Esophagus muscularis mucosa (tissue), 4 donors: ENCODE measurements at regions not wholly inside any gene's neighbourhood (a gene's known extent, or its start where the extent isn't known, plus 50 kb on each side); places are given as distances from the start of the nearest gene placed in this dataset.
A peak's percentile ranks its signal among the peaks of the same experiment; 100 is the strongest.
"Not testable (repeated sequence)": the region's sequence is repeated elsewhere in the genome, so short reads cannot be mapped to it uniquely, and the experiment has no call there.

ENCODE experiments used
- DNase-seq: peaks from one replicate; pipeline ENCODE4 v3.0.0-alpha.2; 2017; ENCODE audit errors: extremely low spot score
- H3K27ac ChIP-seq, 4 donors: fragments of 200-600 bp; sonication (generic); replicated peaks in 1 of 4; 1 replicate in 3 of 4; 2 replicates in 1 of 4; pipeline ENCODE4 v1.5.1; 2016 to 2019; ENCODE audit warnings: mild to moderate bottlenecking in 1 of 4
- H3K27me3 ChIP-seq, 4 donors: fragments of 200-600 bp; sonication (generic); one replicate each; pipeline versions ENCODE4 v1.5.1 to v1.6.0; 2016 to 2019
- H3K36me3 ChIP-seq, 4 donors: fragments of 200-600 bp; sonication (generic); one replicate each; pipeline ENCODE4 v1.5.1; 2016 to 2019
- H3K4me1 ChIP-seq, 4 donors: fragments of 200-600 bp; sonication (generic); one replicate each; pipeline ENCODE4 v1.5.1; 2016 to 2019
- H3K4me3 ChIP-seq, 4 donors: fragments of 200-600 bp; sonication (generic); 1 replicate in 2 of 4; 2 replicates in 2 of 4; pipeline ENCODE4 v1.5.1; 2016 to 2019; ENCODE audit warnings: mild to moderate bottlenecking in 4 of 4, moderate library complexity in 1 of 4
- H3K9me3 ChIP-seq, 4 donors: fragments of 200-600 bp; sonication (generic); 1 replicate in 3 of 4; 2 replicates in 1 of 4; pipeline ENCODE4 v1.5.1; 2016 to 2019
- EP300 ChIP-seq: sonication (generic); formaldehyde crosslinking; IDR thresholded peaks from one replicate; pipeline ENCODE4 v1.6.1; 2017; ENCODE audit warnings: antibody characterized with exemption
- POLR2A ChIP-seq: fragments of 450-650 bp; IDR thresholded peaks from one replicate; pipeline ENCODE4 v1.6.1; 2017; ENCODE audit warnings: antibody characterized with exemption, moderate library complexity, mild to moderate bottlenecking, low read depth
- POLR2AphosphoS5 ChIP-seq, 2 donors: sonication (generic); formaldehyde crosslinking; IDR thresholded peaks; one replicate each; pipeline ENCODE4 v1.6.1; 2017; ENCODE audit warnings: antibody characterized with exemption in 2 of 2
- WGBS: methylation state at CpG from one replicate; pipeline ENCODE4 v1.1.5; 2018; 5-methylcytosine and 5-hydroxymethylcytosine counted together
- intact Hi-C: fragments of 100-400 bp; cut with DNase I; formaldehyde crosslinking; loops from one replicate; pipeline ENCODE4 v1.15.1; 2023
- TF ChIP-seq, protein P1 (sequence below), 3 experiments: fragments of 200-600 bp in 2 of 3; fragments of 450-650 bp in 1 of 3; sonication (generic) in 2 of 3; IDR thresholded peaks; one replicate each; pipeline ENCODE4 v1.5.1; 2017 to 2019; ENCODE audit warnings: antibody characterized with exemption in 3 of 3, mild to moderate bottlenecking in 2 of 3, moderate library complexity in 1 of 3

DNA sequence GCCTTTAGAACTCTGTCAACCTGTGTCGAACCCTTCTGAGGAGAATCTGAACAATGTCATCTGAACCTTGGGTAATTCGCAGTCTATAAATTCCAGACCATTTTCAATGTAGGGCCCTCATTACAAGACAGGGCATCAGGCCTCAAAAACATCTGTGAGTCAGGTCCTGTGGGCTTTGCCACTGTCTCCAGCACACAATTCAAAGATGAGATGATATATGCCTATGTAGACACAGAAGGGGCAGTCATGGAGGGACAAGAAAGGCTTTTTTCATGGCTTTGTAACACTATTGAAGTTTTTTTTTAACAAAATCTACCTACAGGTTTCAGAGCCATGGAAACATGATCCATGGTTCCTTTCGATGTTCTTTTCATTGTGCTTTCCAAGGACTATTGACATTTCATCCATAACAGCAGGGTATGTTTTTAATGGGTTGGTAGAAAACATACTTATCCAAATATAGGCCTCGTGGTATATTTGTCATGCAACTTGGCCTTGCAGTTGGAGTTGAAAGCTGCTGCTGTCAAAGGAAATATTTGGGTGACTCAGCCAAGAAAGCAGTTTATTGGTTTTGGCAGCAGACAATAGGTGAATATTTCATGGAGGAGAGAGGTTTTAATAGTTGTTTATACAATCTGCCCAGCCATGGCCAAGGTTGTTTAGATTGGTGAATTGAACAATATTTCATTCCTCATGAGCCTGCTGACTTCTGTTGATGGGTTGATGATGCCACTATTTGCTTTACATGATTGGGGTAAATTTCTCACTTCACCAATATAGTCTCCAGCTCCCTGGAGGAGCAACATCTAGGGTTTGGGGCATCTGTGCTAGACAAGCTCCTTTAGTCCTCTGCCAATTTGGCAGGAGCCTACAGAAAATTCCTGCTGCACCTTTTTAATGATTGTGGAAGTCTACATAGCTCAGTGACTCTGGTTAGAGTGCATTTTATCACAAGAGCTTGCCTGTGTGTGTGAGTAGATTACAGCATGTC lies 158.4 kb upstream of the TMEM72 start:
- Histone ChIP-seq H3K27me3 (no peaks in the 10 kb centered on the region), H3K9me3 (peaks cover 0 to 5% (median 0%) of the 10 kb centered on the region in 4 donors), H3K4me3 (no peak overlapping the region), H3K27ac (no peak overlapping the region), H3K4me1 (peaks cover 0 to 16% (median 14%) of the 10 kb centered on the region in 4 donors), H3K36me3 (no peaks in the 10 kb centered on the region)
- TF ChIP-seq, protein P1, sequence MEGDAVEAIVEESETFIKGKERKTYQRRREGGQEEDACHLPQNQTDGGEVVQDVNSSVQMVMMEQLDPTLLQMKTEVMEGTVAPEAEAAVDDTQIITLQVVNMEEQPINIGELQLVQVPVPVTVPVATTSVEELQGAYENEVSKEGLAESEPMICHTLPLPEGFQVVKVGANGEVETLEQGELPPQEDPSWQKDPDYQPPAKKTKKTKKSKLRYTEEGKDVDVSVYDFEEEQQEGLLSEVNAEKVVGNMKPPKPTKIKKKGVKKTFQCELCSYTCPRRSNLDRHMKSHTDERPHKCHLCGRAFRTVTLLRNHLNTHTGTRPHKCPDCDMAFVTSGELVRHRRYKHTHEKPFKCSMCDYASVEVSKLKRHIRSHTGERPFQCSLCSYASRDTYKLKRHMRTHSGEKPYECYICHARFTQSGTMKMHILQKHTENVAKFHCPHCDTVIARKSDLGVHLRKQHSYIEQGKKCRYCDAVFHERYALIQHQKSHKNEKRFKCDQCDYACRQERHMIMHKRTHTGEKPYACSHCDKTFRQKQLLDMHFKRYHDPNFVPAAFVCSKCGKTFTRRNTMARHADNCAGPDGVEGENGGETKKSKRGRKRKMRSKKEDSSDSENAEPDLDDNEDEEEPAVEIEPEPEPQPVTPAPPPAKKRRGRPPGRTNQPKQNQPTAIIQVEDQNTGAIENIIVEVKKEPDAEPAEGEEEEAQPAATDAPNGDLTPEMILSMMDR (IDR thresholded peaks at IDR 0.05): no peak
- no peak for TF ChIP-seq EP300
- TF ChIP-seq POLR2A: no peak
- TF ChIP-seq POLR2AphosphoS5 (IDR thresholded peaks at IDR 0.05): no peak
- 64% methylated on average over 4 of the region's 4 CpGs for WGBS
- DNase-seq: no peak
- intact Hi-C loops: no loop called here

DNA sequence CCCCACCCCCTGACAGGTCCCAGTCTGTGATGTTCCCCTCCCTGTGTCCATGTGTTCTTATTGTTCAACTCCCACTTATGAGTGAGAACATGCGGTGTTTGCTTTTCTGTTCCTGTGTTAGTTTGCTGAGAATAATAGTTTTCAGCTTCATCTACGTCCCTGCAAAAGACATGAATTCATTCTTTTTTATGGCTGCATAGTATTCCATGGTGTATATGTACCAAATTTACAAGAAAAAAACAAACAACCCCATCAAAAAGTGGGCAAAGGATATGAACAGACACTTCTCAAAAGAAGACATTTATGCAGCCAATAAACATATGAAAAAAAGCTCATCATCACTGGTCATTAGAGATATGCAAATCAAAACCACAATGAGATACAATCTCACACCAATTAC lies 156.8 kb upstream of the TMEM72 start:
- peaks cover 0 to 16% (median 14%) of the 10 kb centered on the region in 4 donors for H3K4me1 ChIP-seq
- DNase-seq, intact Hi-C loops, H3K36me3 ChIP-seq, H3K27ac ChIP-seq, H3K27me3 ChIP-seq, H3K4me3 ChIP-seq, H3K9me3 ChIP-seq: not testable (repeated sequence)
- WGBS: 95% methylated on average over 2 of the region's 2 CpGs

DNA sequence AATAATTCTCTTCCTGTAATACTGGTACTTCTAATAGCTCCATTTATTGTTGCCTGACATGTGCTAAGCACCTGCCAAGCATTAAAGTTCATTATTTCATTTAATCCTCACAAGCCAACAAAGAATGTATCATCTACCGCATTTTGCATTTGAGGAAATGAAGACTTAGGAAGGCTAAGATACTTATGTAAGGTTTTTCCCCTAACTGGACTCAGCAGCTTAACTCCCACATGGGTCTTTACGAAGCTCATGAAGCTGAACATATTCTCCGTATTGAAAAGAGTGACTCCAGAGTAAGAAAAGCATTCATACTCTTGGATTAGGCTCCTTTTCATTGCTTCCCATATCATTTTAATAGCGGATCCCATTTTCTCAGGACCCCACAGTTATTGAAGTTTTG lies 155.7 kb upstream of the TMEM72 start:
- peaks cover 0 to 16% (median 14%) of the 10 kb centered on the region in 4 donors for H3K4me1 ChIP-seq
- WGBS: 83% methylated on average over 4 of the region's 4 CpGs
- no peak overlapping the region for H3K27ac ChIP-seq
- H3K27me3 ChIP-seq: no peaks in the 10 kb centered on the region
- intact Hi-C loops: no loop called here
- H3K4me3 ChIP-seq: no peak overlapping the region
- H3K36me3 ChIP-seq: no peaks in the 10 kb centered on the region
- no peak for TF ChIP-seq EP300
- TF ChIP-seq, protein P1 (IDR thresholded peaks at IDR 0.05): no peak
- no peak for TF ChIP-seq POLR2A
- no peak for TF ChIP-seq POLR2AphosphoS5 (IDR thresholded peaks at IDR 0.05)
- no peak for DNase-seq
- no peaks in the 10 kb centered on the region for H3K9me3 ChIP-seq

DNA sequence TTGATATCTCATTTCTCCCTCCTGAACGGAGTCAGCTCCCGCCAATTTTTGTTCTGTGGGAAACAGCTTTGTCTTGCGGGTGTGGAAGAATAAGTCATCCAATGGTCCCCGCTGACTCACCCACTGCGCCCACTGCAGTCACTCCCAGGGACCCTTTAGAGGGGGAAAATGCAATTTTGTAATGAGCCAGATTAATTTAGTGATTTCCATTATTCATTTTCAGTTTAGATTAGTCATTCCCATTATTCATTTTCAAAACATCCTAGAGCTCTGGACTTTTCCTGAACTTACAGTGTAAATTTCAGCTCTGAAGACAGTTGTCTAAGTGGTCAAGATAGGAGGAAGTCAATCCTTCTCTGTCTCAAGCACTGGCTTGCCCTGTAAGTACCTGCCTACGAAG lies 154.9 kb upstream of the TMEM72 start:
- no peaks in the 10 kb centered on the region for H3K9me3 ChIP-seq
- peaks cover 0 to 16% (median 14%) of the 10 kb centered on the region in 4 donors for H3K4me1 ChIP-seq
- no peaks in the 10 kb centered on the region for H3K36me3 ChIP-seq
- H3K27me3 ChIP-seq: no peaks in the 10 kb centered on the region
- TF ChIP-seq, protein P1 (IDR thresholded peaks at IDR 0.05): no peak
- TF ChIP-seq POLR2AphosphoS5 (IDR thresholded peaks at IDR 0.05): no peak
- no peak for TF ChIP-seq EP300
- H3K4me3 ChIP-seq: no peak overlapping the region
- WGBS: 56% methylated on average over 6 of the region's 6 CpGs
- intact Hi-C loops: no loop called here
- H3K27ac ChIP-seq: no peak overlapping the region
- DNase-seq: no peak

DNA sequence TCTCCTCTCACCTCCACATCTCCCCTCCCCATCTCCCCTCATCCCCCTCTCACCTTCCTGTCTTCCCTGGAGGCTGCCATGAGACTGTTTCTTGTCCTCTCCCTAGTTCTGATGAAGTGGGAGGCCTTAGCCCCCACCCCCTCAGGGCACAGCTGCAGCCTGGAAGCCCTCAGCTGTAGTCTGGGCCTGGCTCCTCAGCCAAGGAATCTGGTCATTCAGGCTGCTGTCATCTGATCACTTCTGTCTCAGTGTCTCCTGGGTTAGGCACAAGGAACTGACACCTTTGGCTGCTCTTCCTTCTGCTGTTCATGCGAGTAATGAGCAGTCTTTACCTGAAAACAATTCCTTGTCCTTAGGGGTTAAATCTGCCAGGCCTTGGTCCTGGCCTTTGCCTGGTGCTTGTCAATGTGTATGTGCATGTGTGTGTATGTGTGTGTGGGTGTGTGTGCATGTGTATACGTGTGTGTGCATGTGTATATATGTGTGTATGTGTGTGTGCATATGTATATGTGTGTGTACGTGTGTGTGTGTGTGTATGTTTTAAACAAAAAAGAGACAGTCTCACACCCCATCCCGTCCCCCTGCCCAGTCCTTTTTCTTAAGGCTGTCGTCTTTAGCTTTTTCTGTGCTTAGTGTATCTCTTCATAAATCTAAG lies 153.5 kb upstream of the TMEM72 start:
- WGBS: 87% methylated on average over 5 of the region's 5 CpGs
- H3K4me3 ChIP-seq: no peak overlapping the region
- intact Hi-C loops: no loop called here
- no peaks in the 10 kb centered on the region for H3K9me3 ChIP-seq
- H3K36me3 ChIP-seq: no peaks in the 10 kb centered on the region
- H3K4me1 ChIP-seq: peaks cover 0 to 13% (median 11%) of the 10 kb centered on the region in 4 donors
- H3K27ac ChIP-seq: no peak overlapping the region
- H3K27me3 ChIP-seq: no peaks in the 10 kb centered on the region
- peak; percentile 31 for DNase-seq
- no peak for TF ChIP-seq POLR2A
